ENCODE measurements at regions not wholly inside any gene's neighbourhood (a gene's known extent, or its start where the extent isn't known, plus 50 kb on each side); places are given as distances from the start of the nearest gene placed in this dataset.

GRCh38 chr11:80826808-80827207 lies 1386.0 kb upstream of the TENM4 start:
- TF ChIP-seq POLR2A (IDR thresholded peaks at IDR 0.05) (no peak), EP300 (IDR thresholded peaks at IDR 0.05) (no peak)
- ATAC-seq (ENCODE audit: low FRiP score in 2 of 2) (no peak), DNase-seq (no peak)
- H3K36me3 ChIP-seq = no peaks in the 10 kb centered on the region
- 86 to 91% methylated on average over 2 of the region's 2 CpGs for WGBS, 2 donors
- H3K4me1 ChIP-seq = no peaks in the 10 kb centered on the region
- no peak overlapping the region for H3K4me3 ChIP-seq
- no peak overlapping the region for H3K27ac ChIP-seq
- no peaks in the 10 kb centered on the region for H3K27me3 ChIP-seq
- no peaks in the 10 kb centered on the region for H3K9me3 ChIP-seq

DNA sequence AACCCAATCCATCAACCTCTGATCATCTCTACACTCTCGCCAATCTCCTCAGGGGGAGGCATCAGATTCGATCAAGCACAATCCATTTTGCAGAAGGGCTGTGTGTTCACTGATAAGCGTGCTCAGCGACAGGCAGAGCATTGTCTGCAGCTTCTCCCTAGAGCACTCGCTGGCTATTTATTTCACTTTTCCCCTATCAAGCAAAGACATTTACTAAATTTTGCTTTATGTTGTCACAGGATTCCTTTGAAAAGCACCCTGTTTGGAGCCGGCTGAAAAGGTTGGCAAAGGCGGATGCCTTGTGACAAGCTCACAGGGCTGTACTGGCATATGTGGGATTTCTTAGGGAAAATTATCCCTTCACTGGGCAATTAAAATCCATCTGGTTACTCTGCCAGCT lies 1381.5 kb upstream of the TENM4 start:
- Histone ChIP-seq H3K36me3 (no peaks in the 10 kb centered on the region), H3K27me3 (no peaks in the 10 kb centered on the region), H3K27ac (no peak overlapping the region), H3K9me3 (no peaks in the 10 kb centered on the region), H3K4me1 (no peaks in the 10 kb centered on the region), H3K4me3 (no peak overlapping the region)
- no peak for TF ChIP-seq EP300 (IDR thresholded peaks at IDR 0.05)
- no peak for TF ChIP-seq POLR2AphosphoS5 (IDR thresholded peaks at IDR 0.05)
- TF ChIP-seq, protein P1, sequence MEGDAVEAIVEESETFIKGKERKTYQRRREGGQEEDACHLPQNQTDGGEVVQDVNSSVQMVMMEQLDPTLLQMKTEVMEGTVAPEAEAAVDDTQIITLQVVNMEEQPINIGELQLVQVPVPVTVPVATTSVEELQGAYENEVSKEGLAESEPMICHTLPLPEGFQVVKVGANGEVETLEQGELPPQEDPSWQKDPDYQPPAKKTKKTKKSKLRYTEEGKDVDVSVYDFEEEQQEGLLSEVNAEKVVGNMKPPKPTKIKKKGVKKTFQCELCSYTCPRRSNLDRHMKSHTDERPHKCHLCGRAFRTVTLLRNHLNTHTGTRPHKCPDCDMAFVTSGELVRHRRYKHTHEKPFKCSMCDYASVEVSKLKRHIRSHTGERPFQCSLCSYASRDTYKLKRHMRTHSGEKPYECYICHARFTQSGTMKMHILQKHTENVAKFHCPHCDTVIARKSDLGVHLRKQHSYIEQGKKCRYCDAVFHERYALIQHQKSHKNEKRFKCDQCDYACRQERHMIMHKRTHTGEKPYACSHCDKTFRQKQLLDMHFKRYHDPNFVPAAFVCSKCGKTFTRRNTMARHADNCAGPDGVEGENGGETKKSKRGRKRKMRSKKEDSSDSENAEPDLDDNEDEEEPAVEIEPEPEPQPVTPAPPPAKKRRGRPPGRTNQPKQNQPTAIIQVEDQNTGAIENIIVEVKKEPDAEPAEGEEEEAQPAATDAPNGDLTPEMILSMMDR (IDR thresholded peaks at IDR 0.05) = no peak
- TF ChIP-seq POLR2A (IDR thresholded peaks at IDR 0.05) = no peak
- ATAC-seq (ENCODE audit: low FRiP score in 2 of 2) (no peak), DNase-seq (no peak)
- WGBS, 2 donors = 84% methylated on average over 7 of the region's 7 CpGs

- Histone ChIP-seq H3K27me3 (no peaks in the 10 kb centered on the region), H3K4me3 (no peak overlapping the region), H3K36me3 (no peaks in the 10 kb centered on the region), H3K27ac (no peak overlapping the region), H3K4me1 (no peaks in the 10 kb centered on the region), H3K9me3 (no peaks in the 10 kb centered on the region)
- no peak for DNase-seq
- no peak for ATAC-seq (ENCODE audit: low FRiP score in 2 of 2)
- WGBS, 2 donors = 89 to 94% methylated on average over 1 of the region's 1 CpG
- TF ChIP-seq EP300 (IDR thresholded peaks at IDR 0.05) (no peak), POLR2A (IDR thresholded peaks at IDR 0.05) (no peak), POLR2AphosphoS5 (IDR thresholded peaks at IDR 0.05) (no peak)
- TF ChIP-seq, protein P1 (IDR thresholded peaks at IDR 0.05) = no peak
These were observed 1378.4 kb upstream of the TENM4 start for GRCh38 chr11:80819271-80819670.

- no peak for DNase-seq
- TF ChIP-seq POLR2A (IDR thresholded peaks at IDR 0.05) = no peak
- TF ChIP-seq, protein P1 (IDR thresholded peaks at IDR 0.05) = no peak
- ATAC-seq (ENCODE audit: low FRiP score in 2 of 2) = no peak
- WGBS, 2 donors = 57 to 78% methylated on average over 4 of the region's 4 CpGs
- Histone ChIP-seq H3K36me3 (no peaks in the 10 kb centered on the region), H3K9me3 (no peaks in the 10 kb centered on the region), H3K27me3 (no peaks in the 10 kb centered on the region), H3K4me3 (no peak overlapping the region), H3K4me1 (no peaks in the 10 kb centered on the region), H3K27ac (no peak overlapping the region)
These were observed 1376.1 kb upstream of the TENM4 start for GRCh38 chr11:80816966-80817365.

GRCh38 chr11:80816454-80816847 lies 1375.6 kb upstream of the TENM4 start:
- H3K4me1 ChIP-seq = no peaks in the 10 kb centered on the region
- whole genome bisulfite sequencing, 2 donors = 44 to 70% methylated on average over 1 of the region's 1 CpG
- no peak overlapping the region for H3K27ac ChIP-seq
- H3K9me3 ChIP-seq = no peaks in the 10 kb centered on the region
- H3K27me3 ChIP-seq = no peaks in the 10 kb centered on the region
- H3K4me3 ChIP-seq = no peak overlapping the region
- TF ChIP-seq EP300 (IDR thresholded peaks at IDR 0.05) (no peak), POLR2AphosphoS5 (IDR thresholded peaks at IDR 0.05) (no peak), POLR2A (IDR thresholded peaks at IDR 0.05) (no peak)
- TF ChIP-seq, protein P1 (IDR thresholded peaks at IDR 0.05) = no peak
- DNase-seq (no peak), ATAC-seq (ENCODE audit: low FRiP score in 2 of 2) (no peak)
- H3K36me3 ChIP-seq = no peaks in the 10 kb centered on the region
